ENCODE measurements at regions not wholly inside any gene's neighbourhood (a gene's known extent, or its start where the extent isn't known, plus 50 kb on each side); places are given as distances from the start of the nearest gene placed in this dataset.
"Not testable (repeated sequence)": the region's sequence is repeated elsewhere in the genome, so short reads cannot be mapped to it uniquely, and the experiment has no call there.

- DNase-seq, result no peak
These were observed 486.4 kb upstream of the KIF2B start for GRCh38 chr17:53336281-53336680.

DNA sequence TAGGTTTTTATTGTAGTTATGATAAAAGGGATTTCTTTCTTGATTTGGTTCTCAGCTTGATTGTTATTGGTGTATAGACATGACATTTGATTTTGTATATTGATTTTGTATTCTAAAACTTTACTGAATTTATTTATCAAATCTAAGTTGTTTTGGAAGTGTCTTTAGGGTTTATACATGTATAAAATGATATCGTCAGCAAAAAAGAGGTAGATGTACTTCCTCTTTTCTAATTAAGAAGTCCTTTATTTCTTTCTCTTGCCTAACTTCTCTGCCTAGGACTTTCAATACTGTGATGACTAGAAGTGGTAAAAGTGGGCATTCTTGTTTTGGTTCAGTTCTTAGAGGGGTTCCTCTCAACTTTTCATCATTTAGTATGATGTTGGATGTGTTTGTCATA, 487.3 kb upstream of the KIF2B start:
- DNase-seq, result no peak

DNA sequence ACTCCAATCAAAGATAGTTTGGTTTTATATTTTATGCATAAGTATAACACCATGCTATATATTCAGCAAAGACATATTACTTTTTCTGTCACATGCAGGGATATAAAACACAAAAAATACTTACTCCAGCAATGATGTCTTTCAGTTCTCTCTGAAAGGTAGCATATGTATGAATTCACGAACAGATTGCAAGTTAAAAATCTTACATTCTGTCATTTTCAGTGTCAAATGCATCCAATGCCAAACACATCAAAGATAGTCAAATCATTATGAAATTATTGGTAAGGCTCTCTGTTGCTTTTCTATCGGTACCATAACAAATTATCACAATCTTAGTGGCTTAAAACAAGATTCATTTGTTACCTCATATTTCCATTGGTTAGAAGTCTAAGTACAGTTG, 492.0 kb upstream of the KIF2B start:
- DNase-seq, result no peak

DNA sequence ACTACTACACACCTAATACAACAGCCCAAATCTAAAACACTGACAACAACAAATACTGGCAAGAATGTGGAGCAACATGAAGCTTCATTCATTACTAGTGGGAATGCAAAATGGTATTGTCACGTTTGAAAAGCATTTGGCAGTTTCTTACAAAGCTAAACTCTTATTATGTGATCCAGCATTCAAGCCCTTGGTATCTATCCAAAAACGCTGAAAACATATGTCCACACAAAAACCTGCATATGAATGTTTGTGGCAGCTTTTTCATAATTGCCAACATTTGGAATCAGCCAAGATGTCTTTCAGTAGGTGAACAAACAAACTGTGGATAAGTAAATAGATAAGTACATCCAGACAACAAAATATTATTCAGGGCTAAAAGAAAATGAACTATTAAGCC, 501.1 kb upstream of the KIF2B start:
- DNase-seq, result no peak

DNA sequence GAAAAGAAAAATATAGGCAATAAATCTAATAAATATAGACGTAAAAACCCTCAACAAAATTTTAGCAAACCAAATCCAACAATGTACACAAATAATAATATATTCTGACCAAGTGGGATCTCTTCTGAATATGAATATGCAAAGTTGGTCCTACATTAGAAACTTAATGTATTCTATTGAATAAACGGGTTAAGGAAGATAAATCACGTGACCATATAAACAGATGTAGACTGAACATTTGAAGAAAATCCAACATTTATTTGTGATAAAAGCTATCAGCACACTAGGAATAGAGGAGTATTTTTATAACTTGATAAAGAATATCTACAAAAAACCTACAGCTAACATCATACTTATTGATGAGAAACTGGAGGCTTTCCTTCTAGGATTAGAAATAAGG, 502.8 kb upstream of the KIF2B start:
- no peak for DNase-seq

DNA sequence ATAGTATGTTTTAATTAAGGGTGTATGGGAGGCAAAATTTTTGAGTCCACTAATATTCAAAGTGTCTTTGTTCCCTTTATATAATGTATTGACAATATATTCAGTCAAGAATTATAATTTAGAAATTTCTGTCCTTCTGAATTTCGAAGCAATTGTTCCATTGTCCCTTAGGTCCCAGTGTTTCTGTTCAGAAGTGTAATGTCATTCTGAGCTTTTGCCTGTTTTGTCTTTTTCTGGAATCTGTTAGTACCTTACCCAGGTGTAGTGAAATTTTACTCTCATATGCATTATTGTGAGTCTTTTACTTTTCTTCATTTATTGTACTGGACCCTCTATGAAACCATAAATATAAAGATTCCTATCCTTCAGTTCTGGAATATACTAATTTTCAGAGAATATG, 505.7 kb upstream of the KIF2B start:
- DNase-seq, result no peak

DNA sequence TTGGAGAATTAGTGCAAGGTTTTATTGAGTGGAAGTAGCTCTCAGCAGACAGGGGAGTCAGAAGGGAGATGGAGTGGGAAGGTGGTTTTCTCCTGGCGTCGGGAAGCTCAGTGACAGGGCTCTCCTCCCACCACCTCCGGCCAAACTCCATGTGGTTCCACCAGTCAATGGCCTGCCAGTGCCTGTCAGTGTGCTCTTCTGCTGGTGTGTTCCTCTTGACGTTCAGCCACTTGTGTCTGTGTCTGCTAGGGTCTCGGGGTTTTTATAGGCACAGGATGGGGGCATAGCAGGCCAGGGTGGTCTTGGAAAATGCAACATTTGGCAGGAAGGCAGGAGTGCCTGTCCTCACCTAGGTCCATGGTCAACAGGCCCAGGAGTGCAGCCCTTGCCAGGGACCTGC, 506.7 kb upstream of the KIF2B start:
- no peak for DNase-seq

DNA sequence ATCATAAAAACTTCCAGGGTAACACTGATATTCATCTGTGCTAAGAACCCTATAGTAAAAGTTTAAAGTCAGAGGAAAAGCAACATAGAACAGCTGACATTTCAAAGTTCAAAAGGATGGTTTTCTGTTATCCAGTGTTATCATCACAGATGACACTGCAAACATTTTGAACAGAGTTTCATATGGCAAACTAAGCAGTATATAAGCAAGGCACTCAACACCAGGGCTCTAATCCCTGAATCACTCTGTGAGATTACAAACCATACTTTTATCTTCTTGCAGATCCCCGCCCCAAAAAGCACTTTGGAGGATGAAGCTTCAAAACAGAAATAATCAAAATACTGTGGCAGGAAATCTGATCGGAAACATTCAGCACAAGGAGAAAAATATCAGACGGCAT, 508.2 kb upstream of the KIF2B start:
- DNase-seq, result no peak

DNA sequence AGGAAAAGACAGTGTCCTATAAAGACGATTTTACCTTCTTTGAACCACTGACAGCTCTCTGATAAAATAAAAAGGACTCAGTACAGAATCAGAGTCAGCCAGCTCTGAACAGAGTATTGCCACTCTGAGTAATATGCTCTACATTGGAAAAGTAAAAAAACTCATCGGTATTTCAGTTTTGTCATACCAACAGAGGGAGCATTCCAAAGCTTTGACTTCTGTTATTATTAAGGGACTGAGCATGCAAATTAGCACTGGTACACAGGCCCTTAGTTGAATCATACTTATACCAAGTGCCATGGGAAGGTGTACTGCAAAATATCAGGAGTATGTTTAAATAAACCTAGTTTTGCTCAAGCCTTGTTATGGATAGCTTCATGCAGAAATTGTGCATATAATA, 509.0 kb upstream of the KIF2B start:
- no peak for DNase-seq

DNA sequence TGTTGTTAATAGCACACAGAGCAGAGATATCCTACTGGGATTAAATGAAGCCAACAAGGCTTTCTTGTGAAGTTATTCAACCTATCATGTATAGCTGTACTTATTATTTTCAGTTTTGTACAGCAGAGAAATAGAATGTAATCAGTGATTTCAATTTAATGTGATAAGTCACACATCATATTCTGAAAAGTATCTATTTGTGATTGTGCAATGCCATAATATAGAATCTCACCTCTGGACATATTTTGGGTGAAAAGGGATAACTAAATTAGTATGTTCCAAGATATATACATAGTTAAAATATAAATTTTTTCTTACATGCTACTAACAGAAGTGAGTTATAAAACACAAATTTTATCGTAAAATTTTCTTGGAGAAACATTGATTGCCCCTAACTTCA, 544.3 kb upstream of the KIF2B start:
- no peak for DNase-seq

DNA sequence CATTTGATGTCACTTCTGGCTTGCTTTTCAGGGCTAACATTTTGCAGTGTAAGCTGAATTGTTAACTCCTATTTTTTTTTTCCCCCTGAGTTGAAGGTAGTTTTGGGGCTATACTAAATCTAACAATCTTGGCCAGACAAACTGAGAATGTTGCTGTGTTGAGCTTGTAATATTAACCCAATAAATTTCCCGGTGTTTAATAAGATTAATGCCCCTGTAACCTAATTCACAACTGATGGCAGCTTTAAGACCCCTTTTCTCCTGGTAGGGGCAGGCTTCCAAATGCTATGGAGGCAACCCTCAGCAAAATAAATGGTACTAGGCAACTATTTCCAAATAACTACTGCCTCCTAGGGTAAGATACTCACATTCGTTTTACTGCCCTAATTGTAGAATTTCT, 549.6 kb upstream of the KIF2B start:
- no peak for DNase-seq

GRCh38 chr17:53270936-53271335, 551.8 kb upstream of the KIF2B start:
- DNase-seq, result no peak

GRCh38 chr17:53264730-53265129, 558.0 kb upstream of the KIF2B start:
- DNase-seq, result no peak

GRCh38 chr17:53253956-53254597, 568.6 kb upstream of the KIF2B start:
- no peak for DNase-seq

DNA sequence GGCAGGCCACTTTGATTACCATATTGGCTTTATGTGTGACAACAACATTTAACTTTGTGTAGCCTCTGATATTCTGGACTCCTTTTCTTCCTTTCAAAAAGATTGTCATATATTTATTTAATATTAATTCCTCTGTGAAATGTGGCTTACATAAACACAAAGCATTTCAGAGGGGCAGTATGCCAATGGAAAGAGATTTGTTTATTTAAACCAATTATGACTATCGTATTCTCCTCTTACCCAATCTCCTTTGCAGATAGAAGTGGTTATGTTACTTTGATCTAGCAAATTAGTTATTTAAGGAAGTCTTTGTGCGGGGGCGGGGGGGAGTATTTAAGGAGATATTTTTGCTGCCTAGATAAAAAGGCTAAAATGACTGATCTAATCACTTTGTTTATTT, 573.7 kb upstream of the KIF2B start:
- DNase-seq, result no peak

- no peak for DNase-seq
These were observed 588.6 kb upstream of the KIF2B start for GRCh38 chr17:53234138-53234537.

DNA sequence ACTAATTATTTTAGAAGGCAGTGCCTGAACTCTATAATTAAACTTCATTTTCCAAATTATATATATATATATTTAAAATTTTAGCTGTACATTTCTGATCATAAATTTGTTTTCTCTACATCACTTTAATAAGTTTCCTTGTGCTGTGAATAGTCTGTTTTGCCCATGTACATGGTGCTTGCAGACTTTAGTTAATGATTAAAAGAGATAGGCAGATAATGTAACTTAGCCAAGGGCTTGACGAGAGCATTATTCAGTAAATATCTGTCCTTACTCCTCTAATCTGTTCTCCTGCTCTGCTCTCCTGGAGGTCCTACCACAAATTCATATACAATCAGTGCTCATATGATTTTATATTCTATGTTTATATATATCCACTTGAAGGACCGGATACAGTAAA, 595.2 kb upstream of the KIF2B start:
- no peak for DNase-seq

GRCh38 chr17:53227111-53227510, 595.6 kb upstream of the KIF2B start:
- no peak for DNase-seq

- no peak for DNase-seq
These were observed 602.9 kb upstream of the KIF2B start for GRCh38 chr17:53219821-53220220.

DNA sequence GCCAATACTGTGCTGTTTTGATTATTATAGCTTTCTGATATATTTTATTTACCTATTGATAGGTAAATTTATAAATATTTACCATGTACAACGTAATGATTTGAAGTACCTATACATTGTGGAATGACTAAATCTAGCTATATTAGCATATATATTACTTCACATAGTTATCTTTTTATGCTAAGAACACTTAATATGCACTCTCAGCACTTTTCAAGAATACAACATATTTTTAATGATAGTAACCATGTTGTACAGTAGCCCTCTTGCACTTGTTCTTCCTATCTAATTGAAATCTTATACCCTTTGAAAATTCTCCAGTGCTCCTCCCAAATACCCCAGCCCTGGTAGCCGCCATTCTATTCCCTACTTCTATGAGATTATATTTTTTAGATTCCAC, 604.0 kb upstream of the KIF2B start:
- no peak for DNase-seq

GRCh38 chr17:53217311-53217710, 605.4 kb upstream of the KIF2B start:
- no peak for DNase-seq

GRCh38 chr17:53208935-53209334, 613.8 kb upstream of the KIF2B start:
- DNase-seq, result not testable (repeated sequence)

- no peak for DNase-seq
These were observed 629.7 kb upstream of the KIF2B start for GRCh38 chr17:53193044-53193443.

- no peak for DNase-seq
These were observed 630.8 kb upstream of the KIF2B start for GRCh38 chr17:53191878-53192277.

All from amygdala (tissue), 56 donors.